Fibroblast of villous mesenchyme (primary cell): ENCODE measurements at regions not wholly inside any gene's neighbourhood (a gene's known extent, or its start where the extent isn't known, plus 50 kb on each side); places are given as distances from the start of the nearest gene placed in this dataset.

Experiments used
- DNase-seq: peaks from one replicate; pipeline ENCODE4 v3.0.0-alpha.2; 2010; ENCODE audit warnings: low read depth
- H3K4me3 ChIP-seq: 2 replicates; pipeline ENCODE4 v1.5.1; 2011; ENCODE audit warnings: low read depth, mild to moderate bottlenecking, low read length
- CTCF ChIP-seq: IDR thresholded peaks from 2 replicates; pipeline ENCODE4 v1.5.1; 2012; ENCODE audit warnings: low read depth, mild to moderate bottlenecking, low read length; ENCODE audit not compliant: insufficient read depth

- no peak for DNase-seq
- no peak overlapping the region for H3K4me3 ChIP-seq
- no peak for TF ChIP-seq CTCF
Observed at GRCh38 chr6:92586236-92586977, 833.0 kb downstream of the EPHA7 start.

- TF ChIP-seq CTCF: no peak
- no peak for DNase-seq
- no peak overlapping the region for H3K4me3 ChIP-seq
Observed at GRCh38 chr6:92582211-92582610, 837.1 kb downstream of the EPHA7 start.

GRCh38 chr6:92577077-92577719, 842.2 kb downstream of the EPHA7 start:
- TF ChIP-seq CTCF: no peak
- DNase-seq: peak; percentile 60
- no peak overlapping the region for H3K4me3 ChIP-seq

GRCh38 chr6:92568541-92568940, 850.8 kb downstream of the EPHA7 start:
- TF ChIP-seq CTCF: no peak
- no peak for DNase-seq
- no peak overlapping the region for H3K4me3 ChIP-seq

- no peak for DNase-seq
- TF ChIP-seq CTCF: no peak
- no peak overlapping the region for H3K4me3 ChIP-seq
Observed at GRCh38 chr6:92566632-92567031, 852.7 kb downstream of the EPHA7 start.

GRCh38 chr6:92564376-92564775, 855.0 kb downstream of the EPHA7 start:
- TF ChIP-seq CTCF: no peak
- H3K4me3 ChIP-seq: no peak overlapping the region
- no peak for DNase-seq
